ENCODE measurements at regions not wholly inside any gene's neighbourhood (a gene's known extent, or its start where the extent isn't known, plus 50 kb on each side); places are given as distances from the start of the nearest gene placed in this dataset.
A peak's percentile ranks its signal among the peaks of the same experiment; 100 is the strongest.

- peak; percentile 91 for DNase-seq (ENCODE audit: low read depth)
Measured at GRCh38 chr7:41188163-41189130, 514.4 kb downstream of the INHBA start.

- no peak for DNase-seq (ENCODE audit: low read depth)
Measured at GRCh38 chr7:41187322-41187721, 515.6 kb downstream of the INHBA start.

GRCh38 chr7:41185851-41186250 is 517.0 kb downstream of the INHBA start:
- DNase-seq (ENCODE audit: low read depth) = no peak

- no peak for DNase-seq (ENCODE audit: low read depth)
Measured at GRCh38 chr7:41183741-41184140, 519.1 kb downstream of the INHBA start.

GRCh38 chr7:41182782-41183181 is 520.1 kb downstream of the INHBA start:
- DNase-seq (ENCODE audit: low read depth) = no peak

- DNase-seq (ENCODE audit: low read depth) = no peak
Measured at GRCh38 chr7:41175435-41175834, 527.5 kb downstream of the INHBA start.

GRCh38 chr7:41174521-41174920 is 528.4 kb downstream of the INHBA start:
- no peak for DNase-seq (ENCODE audit: low read depth)

GRCh38 chr7:41170466-41170865 is 532.4 kb downstream of the INHBA start:
- DNase-seq (ENCODE audit: low read depth) = peak; percentile 20

- no peak for DNase-seq (ENCODE audit: low read depth)
Measured at GRCh38 chr7:41169317-41169716, 533.6 kb downstream of the INHBA start.

- no peak for DNase-seq (ENCODE audit: low read depth)
Measured at GRCh38 chr7:41167836-41168235, 535.1 kb downstream of the INHBA start.

- DNase-seq (ENCODE audit: low read depth) = peak; percentile 61
Measured at GRCh38 chr7:41164440-41164839, 538.5 kb downstream of the INHBA start.

GRCh38 chr7:41163991-41164390 is 538.9 kb downstream of the INHBA start:
- no peak for DNase-seq (ENCODE audit: low read depth)

GRCh38 chr7:41162612-41163011 is 540.3 kb downstream of the INHBA start:
- DNase-seq (ENCODE audit: low read depth) = peak; percentile 67

GRCh38 chr7:41161041-41161587 is 541.8 kb downstream of the INHBA start:
- no peak for DNase-seq (ENCODE audit: low read depth)

GRCh38 chr7:41156268-41156667 is 546.6 kb downstream of the INHBA start:
- no peak for DNase-seq (ENCODE audit: low read depth)

- DNase-seq (ENCODE audit: low read depth) = no peak
Measured at GRCh38 chr7:41153268-41153667, 549.6 kb downstream of the INHBA start.

- no peak for DNase-seq (ENCODE audit: low read depth)
Measured at GRCh38 chr7:41152179-41152678, 550.7 kb downstream of the INHBA start.

- no peak for DNase-seq (ENCODE audit: low read depth)
Measured at GRCh38 chr7:41149576-41149975, 553.3 kb downstream of the INHBA start.

- peak; percentile 98 for DNase-seq (ENCODE audit: low read depth)
Measured at GRCh38 chr7:41148521-41148951, 554.4 kb downstream of the INHBA start.

GRCh38 chr7:41147606-41148485 is 555.0 kb downstream of the INHBA start:
- DNase-seq (ENCODE audit: low read depth) = no peak

GRCh38 chr7:41146429-41146828 is 556.5 kb downstream of the INHBA start:
- DNase-seq (ENCODE audit: low read depth) = no peak

- DNase-seq (ENCODE audit: low read depth) = no peak
Measured at GRCh38 chr7:41145656-41146055, 557.2 kb downstream of the INHBA start.

Data from LHCN-M2 (cell line).